ENCODE measurements at regions not wholly inside any gene's neighbourhood (a gene's known extent, or its start where the extent isn't known, plus 50 kb on each side); places are given as distances from the start of the nearest gene placed in this dataset.
"Not testable (repeated sequence)": the region's sequence is repeated elsewhere in the genome, so short reads cannot be mapped to it uniquely, and the experiment has no call there.

DNA sequence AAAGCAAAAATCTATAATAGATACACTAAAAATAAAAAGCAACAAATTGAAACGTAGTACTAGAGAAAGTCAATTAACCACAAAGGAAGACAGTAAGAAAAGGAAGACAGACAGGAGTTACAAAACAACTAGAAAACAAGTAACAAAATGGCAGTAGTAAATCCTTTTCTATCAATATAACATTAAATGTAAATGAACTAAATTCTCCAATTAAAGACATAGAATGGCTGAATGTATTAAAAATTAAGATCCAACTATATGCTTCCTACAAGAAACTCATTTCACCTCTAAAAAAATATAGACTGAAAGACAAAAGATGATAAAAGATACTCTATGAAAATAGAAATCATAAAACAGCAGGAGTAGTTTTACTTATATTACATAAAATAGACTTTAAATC lies 79.1 kb downstream of the CTH start:
- DNase-seq = no peak

DNA sequence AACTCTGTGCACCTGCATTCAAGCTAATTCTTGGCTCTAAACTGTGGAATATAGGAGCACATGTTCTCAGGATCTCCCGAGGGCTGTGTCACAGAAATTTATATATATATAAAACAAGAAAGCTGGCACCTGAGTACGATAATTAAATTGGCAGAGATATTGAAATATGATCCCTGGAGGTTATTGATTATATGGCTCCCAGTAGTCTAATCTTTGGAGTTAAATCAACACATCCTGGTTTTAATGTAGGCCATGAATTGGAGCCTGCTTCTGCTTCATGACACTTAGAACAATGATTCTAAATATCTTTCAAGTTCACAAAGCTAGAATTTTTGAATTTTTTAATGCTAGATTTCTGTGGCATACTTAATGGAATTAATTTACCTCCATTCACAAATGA lies 84.3 kb downstream of the CTH start:
- DNase-seq = no peak

DNA sequence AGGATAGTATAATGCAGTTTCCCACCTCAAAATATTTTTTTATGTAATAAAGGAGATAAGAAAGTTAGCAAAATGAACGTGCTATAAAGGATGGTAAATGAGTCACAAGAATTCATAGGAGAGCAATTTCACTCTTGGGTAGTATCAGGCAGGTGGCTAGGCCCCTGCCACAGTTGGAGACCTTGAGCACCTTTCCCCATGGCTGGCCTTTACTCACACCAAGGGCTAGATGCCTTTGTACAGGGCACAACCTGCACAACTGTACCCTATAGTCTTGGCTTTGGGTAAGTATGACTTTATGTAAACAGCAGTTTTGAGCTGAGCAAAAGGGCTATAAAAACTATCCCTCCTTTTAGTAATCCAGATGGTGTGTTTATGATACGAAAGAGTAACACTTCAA lies 85.1 kb downstream of the CTH start:
- DNase-seq = no peak

DNA sequence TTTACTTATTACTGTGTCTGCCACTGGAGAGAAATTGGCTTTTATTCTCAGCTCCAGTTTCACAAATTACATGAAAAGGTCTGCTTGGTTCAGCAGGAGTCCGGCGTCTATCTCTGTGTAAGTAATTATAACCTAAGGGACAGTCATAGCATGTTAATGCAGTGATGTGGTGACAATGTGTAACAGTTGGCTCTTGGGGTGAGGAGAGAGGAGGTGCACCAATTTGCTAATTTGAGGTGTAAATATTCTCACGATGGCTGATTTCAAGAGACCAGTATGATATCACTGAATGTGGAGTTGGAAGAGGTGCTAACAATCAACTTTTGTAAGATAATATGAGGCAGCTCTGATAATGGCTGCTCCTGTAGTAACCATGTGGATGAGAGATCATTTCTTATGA lies 86.1 kb downstream of the CTH start:
- DNase-seq = no peak

DNA sequence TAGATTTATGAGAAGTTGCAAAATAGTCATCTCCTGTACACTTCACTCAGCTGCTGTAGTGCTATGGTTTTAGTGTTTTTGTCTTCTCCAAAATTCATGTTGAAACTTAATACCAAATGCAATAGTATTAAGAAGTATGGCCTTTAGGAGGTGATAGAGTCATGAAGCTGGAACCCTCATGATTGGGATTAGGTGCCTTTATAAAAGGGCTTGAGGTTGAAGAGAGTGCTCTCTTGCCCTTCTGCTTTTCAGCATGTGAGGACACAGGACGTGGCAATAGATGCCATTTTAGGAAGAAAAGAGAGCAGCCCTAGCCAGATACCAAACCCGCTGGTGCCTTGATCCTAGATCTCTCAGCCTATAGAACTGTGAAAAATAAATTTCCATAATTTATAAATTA lies 87.6 kb downstream of the CTH start:
- no peak for DNase-seq

DNA sequence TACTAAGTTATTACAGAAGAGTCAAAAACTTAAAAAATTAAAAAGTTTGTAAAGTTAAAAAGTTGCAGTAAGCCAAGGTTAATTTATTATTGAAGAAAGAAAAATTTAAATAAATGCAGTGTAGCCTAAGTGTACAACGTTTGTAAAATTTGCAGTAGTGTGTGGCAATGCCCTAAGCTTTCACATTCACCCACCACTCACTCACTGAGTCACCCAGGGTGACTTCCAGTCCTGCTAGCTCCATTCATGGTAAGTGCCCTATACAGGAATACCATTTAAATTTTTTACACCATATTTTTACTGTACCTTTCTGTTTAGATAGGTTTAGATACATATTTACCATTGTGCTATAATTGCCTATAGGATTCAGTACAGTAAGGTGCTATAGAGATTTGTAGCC lies 88.6 kb downstream of the CTH start:
- no peak for DNase-seq

DNA sequence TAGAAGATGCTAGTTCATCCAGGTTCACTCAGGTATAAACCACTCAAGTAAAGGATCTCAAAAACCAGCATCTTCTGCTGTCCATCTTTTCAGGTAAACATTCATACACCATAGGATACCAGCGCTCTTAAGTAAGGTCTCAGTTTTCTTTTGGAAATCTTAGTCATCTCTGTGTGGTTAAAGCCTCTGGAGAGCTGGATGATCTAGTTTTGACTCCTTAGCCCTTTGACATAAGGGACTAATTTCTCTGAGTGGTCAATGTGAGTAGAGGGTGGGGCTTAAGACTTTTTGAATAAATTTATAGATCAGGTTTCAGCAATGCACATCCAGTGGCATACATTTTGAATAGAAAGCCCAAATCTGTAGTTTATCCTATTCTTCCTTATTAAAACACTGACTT lies 92.3 kb downstream of the CTH start:
- DNase-seq = no peak

DNA sequence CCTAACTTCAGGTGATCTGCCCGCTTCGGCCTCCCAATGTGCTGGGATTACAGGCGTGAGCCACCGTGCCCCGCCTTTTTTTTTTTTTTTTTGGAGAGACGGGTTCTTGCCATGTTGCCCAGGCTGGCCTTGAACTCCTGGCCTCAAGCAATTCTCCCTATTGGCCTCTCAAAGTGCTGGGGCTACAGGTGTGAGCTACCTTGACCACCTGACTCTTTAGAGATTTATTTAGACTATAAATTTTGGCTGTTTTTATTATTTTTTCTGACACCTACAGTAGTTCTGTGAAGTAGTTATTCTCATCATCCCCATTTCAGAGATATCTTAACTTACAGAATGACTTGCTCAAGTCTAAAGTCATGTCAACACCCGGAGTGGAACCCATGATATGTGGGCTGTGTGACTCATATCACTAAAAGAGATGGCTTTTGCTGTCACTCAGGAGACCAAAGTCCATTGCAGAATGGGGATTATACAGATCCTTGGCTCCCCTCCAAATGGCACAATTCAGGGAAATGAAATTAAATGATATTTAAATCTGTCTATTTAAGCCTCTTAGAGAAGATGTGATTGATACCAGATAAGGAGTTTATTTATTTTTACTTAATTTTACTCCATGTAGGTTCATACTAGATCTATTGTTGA lies 93.2 kb downstream of the CTH start:
- DNase-seq = no peak

DNA sequence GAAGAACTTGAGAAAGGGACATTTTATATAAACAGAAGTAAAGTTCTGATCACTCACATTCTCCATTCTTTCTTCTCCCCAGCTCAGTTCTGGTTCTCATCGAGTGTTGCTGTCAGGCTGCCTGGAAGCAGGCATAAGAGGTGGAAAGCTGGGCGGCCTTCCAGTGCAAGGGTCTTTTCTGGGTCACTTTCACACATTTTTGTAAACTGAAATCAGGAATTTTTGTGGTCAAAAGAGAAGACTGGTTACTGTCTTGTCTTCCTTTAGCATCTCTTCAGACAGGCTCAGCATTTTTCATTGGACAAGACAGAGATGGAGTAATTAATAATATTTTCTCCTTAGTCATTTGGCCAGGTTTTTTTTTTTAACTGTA lies 93.7 kb downstream of the CTH start:
- peak; percentile 42 for DNase-seq

DNA sequence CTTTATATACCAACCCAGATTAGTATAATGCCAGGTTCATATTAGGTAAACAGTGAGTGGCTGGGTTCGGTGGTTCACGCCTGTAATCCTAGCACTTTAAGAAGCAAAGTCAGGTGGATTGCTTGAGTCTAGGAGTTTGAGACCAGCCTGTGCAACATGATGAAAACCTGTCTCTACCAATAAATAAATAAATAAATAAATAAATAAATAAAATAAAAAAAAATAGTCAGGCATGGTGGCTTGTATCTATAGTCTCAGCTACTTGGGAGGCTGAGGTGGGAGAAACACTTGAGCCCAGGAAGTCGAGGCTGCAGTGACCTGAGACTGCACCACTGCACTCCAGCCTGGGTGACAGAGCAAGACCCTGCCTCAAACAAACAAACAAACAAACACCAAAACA lies 96.9 kb downstream of the CTH start:
- not testable (repeated sequence) for DNase-seq

DNA sequence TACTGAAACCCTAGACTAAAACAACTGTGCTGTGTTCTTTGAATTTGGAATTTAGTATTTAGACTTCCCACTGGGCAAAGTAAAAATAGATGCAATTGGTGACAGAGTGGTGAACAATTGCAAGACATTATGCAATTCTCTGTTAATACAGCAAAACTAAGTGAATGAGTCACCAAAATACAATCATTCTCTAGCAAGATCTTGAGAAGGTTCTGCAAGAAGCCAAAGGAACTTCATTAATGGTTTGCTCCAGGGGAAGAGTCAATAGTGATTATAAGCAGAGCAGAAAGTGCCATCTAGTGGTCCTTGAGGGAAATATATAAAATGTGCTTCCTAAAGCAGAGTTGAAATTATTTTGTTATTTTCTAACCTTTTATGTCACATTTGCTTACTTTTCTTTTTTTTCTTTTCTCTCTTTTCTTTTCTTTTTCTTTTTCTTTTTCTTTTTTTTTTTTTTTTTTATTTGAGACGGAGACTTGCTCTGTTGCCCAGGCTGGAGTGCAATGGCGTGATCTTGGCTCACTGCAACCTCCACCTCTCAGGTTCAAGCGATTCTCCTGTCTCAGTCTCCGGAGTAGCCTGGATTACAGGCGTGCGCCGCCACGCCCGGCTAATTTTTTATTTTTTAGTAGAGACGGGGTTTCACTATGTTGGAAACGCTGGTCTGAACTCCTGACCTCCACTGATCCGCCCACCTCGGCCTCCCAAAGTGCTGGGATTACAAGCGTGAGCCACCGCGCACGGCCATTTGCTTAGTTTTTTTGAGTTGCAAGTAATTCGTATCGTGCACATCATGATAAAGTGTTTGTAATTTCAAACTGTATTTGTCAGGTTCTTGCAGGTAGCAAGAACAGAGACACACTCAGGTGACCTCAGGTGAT lies 99.2 kb downstream of the CTH start:
- DNase-seq = peak; percentile 89

DNA sequence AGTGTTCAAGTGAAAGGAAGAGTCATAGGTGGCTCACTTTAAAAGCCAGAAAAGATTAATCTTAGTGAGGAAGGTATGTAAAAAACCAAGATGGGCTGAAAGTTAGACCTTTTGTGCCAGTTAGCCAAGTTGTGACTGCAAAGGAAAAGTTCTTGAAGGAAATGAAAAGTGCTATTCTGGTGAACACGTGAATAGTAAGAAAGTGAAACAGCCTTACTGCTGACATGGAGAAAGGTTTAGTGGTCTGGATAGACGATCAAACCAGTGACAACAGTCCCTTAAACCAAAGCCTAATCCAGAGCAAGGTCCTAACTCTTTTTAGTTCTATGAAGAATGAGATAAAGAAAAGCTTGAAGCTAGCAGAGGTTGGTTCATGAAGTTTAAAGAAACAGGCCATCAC lies 106.4 kb downstream of the CTH start:
- DNase-seq = no peak

DNA sequence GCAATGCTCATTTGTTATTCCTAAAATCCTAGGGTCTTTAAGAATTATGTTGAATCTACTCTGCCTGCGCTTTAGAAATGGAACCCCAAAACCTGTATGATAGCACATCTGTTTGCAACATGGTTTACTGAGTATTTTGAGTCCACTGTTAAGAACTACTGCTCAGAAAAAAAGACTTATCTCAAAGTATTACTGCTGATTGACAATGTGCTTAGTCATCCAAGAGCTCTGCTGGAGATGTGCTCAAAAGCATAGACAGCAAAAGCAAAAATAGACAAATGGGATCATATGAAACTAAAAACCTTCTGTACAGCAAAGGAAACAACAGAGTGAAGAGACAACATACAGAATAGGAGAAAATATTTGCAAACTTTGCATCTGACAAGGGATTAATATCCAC lies 107.0 kb downstream of the CTH start:
- DNase-seq = no peak

DNA sequence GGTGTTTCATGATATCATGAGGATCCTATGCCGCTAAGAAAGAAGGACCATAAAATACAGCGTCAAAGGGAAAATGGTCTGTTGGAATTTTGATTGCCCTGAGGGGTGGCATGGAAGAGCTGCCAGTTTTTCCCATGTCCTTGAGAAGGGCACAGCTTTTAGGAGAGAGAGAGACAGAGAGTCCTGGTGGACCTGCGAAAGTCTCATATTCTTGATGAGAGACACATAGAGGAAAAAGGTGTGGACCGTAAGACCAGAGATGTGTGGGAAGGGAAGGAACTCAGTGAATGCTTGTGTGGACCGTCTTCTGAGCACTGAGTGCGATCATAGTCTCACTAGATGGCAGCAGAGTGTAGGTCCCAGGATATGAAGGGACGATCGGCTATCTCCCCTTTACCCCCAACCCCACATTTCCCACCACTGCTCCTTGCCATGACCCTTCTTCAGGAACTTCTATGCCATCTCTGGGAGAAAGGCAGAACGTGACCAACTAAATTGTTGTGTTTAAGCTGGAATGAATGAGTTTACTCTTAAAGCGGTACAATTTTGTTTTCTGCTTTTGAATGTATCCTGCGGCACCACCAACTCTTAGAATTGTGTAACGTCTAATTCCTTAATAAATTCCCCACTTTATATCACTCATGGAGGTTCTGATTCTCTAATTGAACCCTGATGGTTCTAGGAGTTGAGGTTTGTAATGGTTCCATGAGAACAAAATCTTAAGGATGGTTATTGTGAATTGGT lies 117.7 kb downstream of the CTH start:
- DNase-seq = peak; percentile 19

DNA sequence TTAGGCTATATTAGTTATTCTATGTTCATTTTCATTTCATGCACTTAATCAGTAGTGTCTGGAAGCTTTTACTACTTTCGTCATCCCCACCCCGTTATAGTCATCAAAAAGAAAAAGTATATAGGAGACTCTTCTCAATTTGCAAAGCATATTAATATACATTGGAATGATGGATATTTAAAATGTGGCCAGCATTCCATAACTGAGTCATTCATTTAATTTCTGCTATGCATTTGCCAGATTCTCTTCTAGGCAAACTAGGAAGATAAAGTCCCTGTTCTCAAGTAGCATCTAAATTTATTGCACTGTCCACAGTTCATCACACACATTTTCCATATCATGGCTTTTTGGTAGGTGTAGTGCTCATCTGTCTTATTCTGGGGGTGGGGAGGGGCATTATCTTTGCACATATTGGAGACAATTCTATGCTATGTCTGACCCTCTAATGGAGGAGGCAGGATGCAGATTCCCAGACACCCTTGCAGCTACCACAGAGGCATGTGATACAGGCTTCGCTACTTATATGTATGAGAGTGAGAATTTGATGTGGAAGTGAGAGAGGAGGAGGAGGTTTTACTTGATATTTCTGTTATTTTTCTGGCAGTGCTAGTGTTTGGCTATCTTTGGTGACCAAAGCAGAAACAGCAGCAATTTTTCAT lies 125.8 kb downstream of the CTH start:
- DNase-seq = no peak

DNA sequence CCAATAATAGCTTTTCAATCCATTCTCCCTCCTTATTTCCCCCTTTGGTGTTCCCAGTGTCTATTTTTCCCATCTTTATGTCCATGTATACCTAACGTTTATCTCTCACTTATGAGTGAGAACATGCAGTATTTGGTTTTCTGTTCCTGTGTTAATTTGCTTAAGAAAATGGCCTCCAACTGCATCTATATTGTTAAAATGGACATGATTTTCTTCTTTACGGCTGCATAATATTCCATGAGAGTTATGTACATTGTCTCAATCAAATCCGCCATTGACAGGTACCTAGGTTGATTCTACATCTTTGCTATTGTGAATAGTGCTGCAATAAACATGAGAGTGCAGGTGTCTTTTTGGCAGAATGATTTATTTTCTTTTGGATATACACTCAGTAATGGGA lies 126.7 kb downstream of the CTH start:
- DNase-seq = no peak

DNA sequence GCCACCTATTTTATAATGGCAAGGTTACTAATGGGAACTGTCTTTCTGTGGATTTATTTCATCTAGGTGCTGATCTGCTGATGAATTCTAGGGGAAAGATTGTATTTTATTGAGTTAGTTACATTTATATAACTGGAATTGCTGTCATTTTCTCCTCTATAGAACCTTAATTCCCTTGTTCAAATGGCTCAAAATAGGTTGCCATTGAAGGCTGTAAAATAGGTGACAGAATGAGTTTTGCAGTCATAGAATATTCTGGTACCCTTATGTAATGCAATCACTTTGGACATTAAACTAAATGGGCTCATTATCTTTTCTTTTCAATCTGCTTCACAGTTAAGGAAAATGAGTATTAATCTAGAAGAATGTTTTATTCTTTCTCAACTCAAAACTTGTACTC lies 131.0 kb downstream of the CTH start:
- no peak for DNase-seq

DNA sequence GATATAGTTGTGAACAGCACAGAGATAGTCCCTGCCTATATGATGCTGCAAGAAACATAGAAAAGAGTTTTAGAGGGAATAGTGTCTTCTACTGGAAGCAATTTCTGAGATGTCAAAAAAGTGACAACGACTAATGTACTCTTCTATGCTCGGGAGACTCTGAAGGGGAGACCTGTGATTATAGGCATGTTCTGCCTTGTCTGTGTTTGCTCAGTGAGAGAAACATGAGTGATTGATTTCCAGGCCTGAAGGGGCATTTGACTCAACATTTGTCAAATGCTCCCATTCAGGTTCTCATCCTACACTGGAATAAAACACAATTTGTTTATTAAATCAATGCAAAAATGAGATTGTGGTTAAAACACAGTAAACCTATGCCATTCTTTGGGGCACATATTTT lies 131.8 kb downstream of the CTH start:
- DNase-seq = no peak

DNA sequence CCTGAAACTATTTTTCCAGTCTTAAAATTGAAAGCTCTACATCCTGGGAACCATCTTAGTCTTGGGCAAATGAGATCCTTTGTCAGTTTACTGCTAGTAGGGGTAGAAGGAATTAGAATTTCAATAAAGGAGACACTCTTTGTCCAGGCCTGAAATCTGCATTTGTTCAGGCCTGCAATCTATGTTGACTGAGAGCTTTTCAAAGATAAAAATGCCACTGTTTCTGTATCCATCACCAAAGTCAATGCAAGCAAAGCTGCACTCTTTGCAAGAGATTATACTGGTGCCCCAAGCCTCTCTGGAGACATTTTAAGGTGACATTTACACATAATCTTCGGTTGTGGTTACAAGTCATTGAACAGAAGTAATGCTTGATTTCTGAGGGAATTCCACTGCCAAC lies 135.7 kb downstream of the CTH start:
- no peak for DNase-seq

DNA sequence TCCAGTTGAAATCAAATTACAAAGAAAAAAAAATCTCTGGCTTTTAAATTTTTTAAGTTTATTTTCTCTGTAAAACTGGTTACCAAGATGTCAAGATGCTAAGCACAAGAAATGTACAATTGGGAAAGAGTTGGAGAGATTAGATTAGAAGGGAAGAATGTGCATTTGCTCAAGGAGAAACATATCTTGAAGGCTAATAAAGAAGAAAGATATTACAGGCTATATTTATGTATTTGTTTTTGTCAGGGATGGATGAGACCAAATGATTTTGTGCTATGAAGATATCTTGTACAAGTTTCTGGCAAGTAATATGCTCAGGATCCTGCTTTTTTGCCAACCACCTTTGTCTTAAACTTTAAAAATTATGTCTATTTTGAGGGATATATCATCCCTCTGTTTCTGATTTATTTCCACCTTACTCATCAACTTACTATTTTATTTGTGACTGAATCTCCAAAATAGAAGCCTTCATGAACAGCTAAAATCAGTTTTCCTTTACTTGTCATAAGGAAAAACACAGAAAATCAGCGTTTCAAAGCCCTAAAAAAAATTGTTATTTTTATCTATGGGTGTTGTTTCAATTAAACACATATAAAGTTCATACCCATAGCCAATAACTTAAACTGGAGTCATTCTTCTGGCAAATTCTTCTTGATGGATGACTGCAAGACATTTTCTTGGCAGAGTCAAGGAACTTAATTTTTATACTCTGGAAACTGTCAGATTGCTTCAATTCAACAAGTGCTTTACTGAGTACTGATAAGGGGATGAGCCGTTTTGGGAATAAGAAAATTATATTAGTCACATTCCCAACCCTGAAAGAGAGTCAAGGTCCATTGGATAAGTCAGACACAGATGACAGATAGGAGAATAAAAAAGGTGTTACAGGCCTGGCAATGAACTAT lies 141.8 kb downstream of the CTH start:
- DNase-seq = no peak

DNA sequence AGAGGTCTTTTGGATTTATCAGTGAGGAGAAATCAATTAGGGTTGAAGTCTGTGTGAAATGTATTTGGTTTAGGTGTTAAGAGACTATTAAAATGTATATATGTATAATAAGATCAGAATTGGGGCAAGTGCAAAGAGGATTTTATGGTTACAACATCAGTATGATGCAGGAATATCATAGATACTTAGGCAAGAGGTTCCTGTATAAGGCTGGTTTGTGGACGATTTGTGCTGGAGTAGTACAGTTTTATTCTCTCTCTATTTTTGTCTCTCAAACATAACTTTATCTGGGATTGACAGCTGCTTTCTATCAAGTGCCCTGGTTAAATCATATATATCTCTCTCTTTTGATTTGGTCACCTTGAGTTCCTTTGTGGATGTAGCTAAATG lies 142.5 kb downstream of the CTH start:
- DNase-seq = no peak

DNA sequence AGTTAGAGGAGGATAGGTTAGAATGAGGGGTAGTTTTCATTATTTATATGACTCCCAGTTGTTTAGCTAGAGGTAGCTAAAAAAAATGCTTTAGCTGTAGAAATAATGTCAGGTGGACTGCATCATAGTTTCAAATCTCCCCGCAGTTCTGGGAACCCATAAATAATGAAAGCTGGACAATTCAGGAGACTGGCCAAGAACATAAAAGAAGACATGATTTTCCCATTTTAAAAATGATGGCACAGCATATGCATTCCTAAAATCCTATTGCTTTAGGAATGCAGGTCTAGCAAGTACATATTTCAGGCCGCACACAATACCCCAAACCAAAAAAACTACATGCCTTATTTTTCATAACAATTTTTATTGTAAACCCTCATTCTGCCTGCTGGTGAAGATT lies 143.3 kb downstream of the CTH start:
- DNase-seq = no peak

DNA sequence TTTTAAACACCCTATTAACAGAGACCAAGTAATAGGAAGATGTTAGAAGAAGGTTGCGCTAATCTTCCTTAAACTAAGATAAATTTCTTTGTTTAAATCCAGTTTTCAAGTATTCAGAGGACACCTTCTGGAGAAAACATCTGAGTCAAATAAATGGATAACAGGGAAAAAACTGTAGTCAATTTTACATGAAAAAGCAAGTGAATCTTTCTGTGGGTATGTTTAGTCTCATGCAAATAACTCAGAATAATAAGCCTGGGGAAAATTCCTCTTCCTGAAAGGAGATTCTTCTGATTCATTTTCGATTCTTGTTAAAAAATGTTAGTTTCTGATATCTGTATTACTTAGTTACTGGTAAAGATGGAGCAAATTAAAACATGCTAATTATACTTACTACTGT lies 145.5 kb downstream of the CTH start:
- no peak for DNase-seq

Data from kidney glomerular epithelial cell (primary cell).